Left kidney (tissue), 1 donor: ENCODE measurements at regions not wholly inside any gene's neighbourhood (a gene's known extent, or its start where the extent isn't known, plus 50 kb on each side); places are given as distances from the start of the nearest gene placed in this dataset.

Experiments used
- DNase-seq: peaks from one replicate; pipeline ENCODE4 v3.0.0-alpha.2; 2013

DNA sequence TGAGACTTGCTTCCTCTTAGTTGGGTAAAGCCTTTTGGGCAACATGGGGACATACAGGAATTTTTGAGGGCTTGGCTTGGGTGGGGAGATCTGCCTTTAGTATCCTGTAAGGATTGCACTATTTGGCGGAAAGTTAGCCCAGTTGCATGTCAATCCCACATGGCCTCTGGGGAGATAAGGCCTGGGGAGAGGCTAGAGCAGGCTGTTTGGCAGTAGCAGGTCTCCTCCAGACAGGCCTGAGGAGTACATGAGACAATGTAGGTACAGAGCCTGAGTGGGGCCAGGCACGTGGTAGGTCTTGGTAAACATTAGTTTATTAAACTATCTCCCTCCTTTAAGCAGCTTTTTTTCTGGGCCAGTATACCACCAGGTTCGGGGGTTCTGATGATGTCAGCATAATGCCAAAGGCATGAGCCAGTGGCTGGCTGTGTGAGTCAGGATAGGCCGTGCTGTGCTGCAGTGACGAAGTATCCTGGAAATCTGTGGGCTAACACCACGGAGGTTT, 147.9 kb downstream of the VEGFA start:
- no peak for DNase-seq

DNA sequence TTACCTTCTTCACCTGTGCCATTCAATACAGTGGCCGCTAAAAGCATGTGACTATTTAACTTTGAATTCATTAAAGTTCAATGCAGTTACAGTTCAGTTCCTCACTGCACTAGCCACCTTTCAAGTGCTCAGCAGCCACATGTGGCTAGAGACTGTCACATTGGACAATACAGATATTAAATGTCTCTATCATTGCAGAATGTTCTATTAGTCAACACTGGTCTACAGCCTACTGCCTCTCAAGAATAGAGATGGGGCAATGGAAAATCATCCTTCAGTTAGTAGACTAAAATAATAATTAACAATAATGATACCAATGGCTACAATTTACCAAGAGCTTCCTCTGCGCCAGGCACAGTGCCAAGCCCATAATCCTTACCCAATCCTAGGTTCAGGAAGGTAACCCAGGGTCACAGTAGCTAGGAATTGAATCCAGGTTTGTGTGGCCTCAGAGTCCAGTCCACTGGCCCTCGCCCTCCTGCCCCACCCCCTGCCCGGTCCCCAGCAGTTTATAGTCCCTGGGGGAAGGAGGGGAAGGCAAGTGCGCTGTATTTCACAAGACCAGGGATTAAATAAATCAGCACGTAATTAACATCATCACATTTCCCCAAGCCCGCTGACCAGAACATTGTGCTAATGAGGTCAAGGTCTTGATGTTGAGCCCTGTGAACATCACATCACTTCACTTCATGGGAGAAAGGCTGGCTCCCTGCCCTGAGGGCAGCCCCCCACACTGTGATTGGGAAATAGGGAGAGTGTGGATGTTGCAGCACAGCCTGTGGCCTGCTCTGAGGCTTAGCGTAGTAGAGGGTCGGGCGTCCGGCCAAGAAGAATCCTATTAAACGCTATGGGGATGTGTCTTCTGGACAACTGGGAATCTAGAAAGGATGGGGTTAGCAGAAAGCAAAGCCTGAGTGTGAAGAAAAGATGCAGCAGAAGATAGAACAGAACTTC, 147.2 kb downstream of the VEGFA start:
- no peak for DNase-seq

DNA sequence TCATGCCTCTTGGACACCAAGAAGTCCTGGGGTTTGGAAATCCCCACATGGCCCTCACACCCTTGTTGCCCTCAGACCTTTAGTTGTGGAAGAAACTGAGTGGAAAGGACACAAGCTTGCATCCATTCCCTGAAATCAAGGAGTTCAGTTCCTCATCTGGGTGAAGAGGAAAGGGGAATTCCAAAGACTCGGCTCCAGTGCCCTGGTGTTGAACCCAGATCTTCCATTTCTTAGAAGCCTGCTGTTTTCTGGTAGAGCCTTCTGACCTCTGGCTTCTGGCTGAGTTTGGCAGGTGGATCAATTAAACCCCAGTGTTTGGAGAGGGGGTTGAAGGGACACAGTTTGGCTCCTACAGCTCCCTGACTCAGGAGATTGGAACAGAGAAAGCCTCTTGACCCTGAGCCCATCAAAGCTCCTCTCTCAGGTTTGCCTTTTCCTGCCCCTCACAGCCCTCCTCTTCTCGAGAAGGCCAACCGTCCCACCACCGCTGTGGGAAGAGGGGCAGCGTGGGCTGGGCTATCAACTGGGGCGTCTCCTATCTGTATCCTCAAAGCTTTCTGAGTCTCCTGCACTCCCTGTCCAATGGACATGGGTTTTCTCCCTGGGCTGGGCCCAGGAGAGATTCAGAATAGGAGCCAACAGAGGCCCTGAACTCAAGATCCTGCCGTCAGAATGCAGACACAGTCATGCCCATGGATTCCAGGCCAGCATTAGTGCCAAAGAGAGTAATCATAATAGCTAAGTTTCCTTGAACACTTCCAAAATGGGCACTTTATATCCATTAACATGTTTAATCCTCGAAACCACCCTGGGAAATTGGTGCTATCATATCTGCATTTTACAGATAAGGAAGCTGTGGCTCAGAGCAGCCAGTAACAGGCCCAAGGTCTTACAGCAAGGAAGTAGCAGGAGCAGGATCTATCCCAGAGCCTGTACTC, 146.2 kb downstream of the VEGFA start:
- DNase-seq, result no peak

DNA sequence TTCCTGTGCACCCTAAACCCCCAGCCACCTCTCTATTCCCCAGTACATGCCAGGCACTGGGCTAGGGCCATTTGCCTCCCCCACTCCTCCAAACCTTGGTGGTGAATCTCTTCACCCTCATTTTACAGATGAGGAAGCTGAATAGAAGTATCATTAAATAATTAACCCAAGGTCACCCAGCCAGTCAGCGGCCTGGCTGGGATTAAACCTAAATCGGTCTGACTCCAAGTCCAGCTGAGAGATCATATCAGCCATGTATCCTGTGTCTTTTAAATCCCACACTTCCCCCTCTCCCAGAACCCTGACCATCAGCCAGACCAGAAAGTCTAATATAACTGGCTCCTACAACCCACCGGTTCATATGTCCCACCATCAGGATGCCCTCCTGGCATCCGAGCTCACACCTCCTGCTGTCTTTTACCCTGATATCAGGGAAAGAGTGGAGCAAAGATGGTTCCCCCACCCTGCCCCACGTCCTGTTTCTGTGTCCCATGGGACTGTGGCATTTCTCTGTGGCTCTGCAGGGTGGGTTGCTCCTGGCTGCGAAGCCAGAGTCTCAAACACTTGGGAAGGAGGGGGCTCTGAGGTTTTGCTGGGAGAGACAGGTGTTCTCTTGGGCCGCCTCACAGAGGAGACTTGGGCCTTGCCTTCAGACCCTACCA, 145.3 kb downstream of the VEGFA start:
- no peak for DNase-seq

- DNase-seq, result no peak
Measured at GRCh38 chr6:43914272-43915147, 144.5 kb downstream of the VEGFA start.

DNA sequence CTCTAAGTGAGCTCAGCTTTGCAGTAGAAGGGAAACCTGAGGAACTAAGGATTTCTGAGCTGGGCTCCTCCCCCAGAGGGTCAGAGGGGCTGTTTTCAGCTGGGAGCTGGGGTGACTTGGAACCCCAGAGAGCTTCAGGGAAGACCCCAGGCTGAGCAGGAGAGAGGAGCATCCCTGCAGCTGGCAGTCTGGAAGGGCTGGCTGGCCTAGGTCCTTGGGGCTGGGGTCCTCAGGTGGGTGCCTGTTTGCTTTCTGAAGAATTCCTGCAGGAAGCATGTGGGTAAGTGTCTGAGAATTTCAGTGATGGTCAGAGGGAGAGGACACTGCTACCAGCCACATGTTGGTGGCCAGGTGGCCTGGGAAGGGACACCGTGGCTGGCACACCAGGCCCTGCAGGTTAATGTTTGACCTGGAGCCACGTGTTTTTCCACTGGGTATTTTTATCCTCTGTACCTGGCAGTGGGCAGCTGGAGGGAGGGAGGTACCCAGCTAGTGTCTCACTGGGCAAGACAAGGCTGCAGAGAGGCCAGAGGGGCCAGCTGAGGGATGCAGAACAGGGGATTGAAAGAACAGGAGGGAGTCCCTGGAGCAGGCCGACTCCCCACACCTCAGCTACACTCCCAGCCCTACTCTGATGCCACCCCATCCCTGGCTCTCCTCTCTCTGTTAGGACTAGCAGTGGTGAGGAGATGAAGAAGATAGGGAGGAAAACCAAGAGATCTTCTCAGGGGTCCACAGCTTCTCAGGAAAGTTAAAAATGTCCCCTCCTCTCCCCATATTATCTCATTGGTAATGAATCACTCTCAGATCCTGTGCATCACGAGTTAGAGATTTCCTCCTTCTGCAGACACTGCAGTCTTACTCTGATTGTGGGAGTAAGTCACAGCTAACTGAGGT, 143.6 kb downstream of the VEGFA start:
- DNase-seq, result no peak

GRCh38 chr6:43912598-43913371, 142.8 kb downstream of the VEGFA start:
- no peak for DNase-seq

- no peak for DNase-seq
Measured at GRCh38 chr6:43912116-43912577, 142.1 kb downstream of the VEGFA start.

DNA sequence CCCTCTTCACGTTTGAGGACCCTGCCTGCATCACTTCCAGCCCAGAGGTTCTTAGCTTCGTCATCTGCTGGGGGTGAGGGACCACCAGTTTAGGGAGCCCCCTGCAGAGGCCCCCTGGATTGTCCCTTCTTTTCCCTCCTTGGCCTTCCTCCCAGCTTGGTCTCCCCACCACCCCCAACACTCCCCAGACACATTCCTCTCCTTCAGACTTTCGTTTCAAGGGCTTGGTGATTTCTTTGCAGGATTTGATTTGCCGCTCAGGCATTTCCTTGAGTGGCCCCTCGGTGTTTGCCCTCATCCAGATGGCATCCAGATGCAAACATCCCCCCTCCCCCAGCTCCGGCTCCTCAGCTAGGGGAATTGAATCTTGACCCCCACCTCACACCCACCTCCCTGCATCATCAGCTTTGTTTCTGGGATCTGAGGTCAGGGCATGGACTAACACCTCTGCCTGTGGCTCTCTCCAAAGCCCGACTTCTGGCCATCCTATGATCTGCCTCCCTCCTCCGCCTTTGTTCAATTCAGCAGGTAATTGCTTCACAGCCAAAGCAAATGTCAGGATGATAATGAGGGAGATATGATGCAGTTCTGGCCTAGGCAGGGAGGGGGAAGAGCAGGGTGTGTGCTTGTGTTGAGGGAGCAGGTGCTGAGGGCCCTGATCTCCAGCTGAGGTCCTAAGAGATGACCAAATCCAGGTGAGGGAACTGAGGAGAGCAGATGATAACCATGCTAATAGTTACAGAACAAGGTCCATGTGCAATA, 141.5 kb downstream of the VEGFA start:
- no peak for DNase-seq

DNA sequence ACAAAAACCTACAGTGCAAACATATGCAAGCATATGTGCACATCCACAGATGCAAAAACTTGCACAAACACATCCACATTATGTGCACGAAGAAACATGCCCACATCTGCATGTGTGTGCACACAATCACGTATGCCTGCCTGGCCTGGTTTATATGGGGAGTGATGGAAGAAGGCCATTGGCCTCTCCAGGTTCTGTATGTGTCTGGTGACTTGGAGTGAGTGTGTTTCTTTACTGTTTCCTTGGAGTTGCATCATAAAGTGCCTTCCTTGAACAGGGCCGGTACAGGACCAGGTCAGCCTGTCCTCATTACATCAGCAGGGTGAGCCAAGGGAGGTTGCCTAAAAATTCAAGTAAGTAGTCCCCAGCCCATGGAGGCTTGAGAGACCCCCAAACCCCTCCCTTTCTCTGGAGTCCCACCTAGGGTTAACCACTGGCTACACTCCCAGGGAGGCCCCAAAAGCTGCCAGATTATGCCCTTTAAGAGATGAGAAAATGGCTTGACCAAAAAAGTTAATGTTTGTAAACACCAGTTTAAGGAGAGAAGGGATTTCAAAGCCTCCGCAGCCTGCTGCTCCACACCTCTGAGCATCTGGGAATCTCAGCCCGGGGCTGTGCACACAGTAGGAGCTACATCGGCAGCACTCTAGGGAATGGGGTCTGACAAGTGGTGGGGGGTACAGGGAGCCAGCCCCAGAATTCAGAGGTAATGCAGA, 140.8 kb downstream of the VEGFA start:
- DNase-seq, result no peak

GRCh38 chr6:43910149-43910637, 140.2 kb downstream of the VEGFA start:
- no peak for DNase-seq

GRCh38 chr6:43909474-43910148, 139.6 kb downstream of the VEGFA start:
- no peak for DNase-seq

DNA sequence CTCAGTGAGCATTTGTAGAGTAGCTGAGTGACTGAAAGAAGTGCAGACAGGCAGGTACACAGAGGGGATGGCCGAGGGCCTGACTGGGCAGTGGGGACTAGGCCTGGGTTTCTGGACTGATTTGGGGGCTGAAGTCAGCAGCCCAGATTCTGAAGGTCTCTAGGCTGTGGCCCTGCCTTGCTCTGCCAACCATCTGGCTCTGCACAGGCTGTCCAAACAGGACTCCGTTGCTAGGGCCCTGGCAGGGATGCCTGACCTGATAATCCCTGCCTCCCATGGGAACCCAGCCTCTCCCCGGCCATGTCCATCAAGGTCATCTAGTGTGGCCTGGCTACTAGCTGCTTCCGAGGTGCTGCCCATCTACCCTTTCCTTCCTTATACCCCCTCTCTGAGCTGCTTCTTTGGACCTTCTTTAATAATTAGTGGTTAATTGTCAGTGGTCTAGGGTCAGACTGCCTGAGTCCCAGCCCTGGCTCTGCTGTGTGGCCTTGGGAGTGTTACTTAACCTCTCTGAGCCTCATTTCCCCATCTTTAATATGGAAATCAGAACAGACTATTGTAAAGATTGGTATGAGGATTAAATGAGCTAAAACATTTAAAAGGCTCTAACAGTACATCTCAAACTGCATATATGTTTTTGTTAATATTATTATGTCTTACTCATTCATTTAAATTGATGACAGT, 137.9 kb downstream of the VEGFA start:
- DNase-seq, result no peak

DNA sequence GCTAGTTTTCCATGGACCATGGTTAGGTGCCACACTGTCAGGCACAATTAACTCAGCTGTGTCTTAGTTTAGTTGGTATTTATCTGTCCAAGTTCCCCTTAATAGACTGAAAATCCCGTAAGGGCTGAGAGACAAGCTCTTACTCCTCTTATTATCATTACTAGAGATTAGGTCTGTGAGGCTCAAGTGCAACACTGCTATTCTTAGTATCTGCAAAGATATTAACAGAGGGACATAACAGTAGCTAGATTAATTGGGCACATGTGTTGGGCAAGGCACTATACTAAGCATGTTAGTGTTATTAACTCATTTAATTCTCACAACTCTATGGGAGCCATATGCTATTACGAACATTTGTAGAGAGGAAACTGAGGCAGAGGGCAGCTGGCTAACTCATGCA, 137.3 kb downstream of the VEGFA start:
- no peak for DNase-seq

GRCh38 chr6:43904311-43905123, 134.5 kb downstream of the VEGFA start:
- DNase-seq, result no peak
